HCT116 (cell line): ENCODE measurements at regions not wholly inside any gene's neighbourhood (a gene's known extent, or its start where the extent isn't known, plus 50 kb on each side); places are given as distances from the start of the nearest gene placed in this dataset.

Experiments
- ATAC-seq: fragments of 200-7000 bp; cut with Tn5 transposase; 2 replicates; pipeline ENCODE4 v1.9.1; 2020; ENCODE audit warnings: mild to moderate bottlenecking, moderate library complexity
- BruUV-seq: library from RNA; stranded (reverse); fragments of 400-500 nt; replicated peaks from 2 replicates; lab custom pipeline; 2021; lab: Mats Ljungman, UMichigan
- CTCF ChIA-PET: fragments of 300-600 bp; sonication (Branson Sonifier 250); formaldehyde crosslinking; loops from one replicate; lab custom pipeline; 2021; ENCODE audit warnings: antibody characterized with exemption; lab: Charles Lee
- POLR2A ChIA-PET: fragments of 300-600, 350-600 bp; sonication (Branson Sonifier 250); formaldehyde crosslinking; loops from one replicate; lab custom pipeline; 2021; ENCODE audit warnings: antibody characterized with exemption; lab: Charles Lee
- RAD21 ChIA-PET, 2 experiments: fragments of 300-600 bp; sonication (Branson Sonifier 250); formaldehyde crosslinking; loops; one replicate each; lab custom pipeline; 2023; ENCODE audit warnings: low total read pairs in 2 of 2; ENCODE audit not compliant: uncharacterized antibody in 2 of 2, unreplicated experiment in 2 of 2, low non-redundant PET in 1 of 2; lab: Charles Lee
- DNase-seq: peaks from one replicate; pipeline ENCODE4 v3.0.0-alpha.2; 2010; ENCODE audit warnings: low read depth, low spot score
- H2AFZ ChIP-seq: fragments of 200-600 bp; shearing (Covaris generic), sonication (generic); 2 replicates; pipeline ENCODE4 v1.6.1; 2017; ENCODE audit warnings: low read depth, mixed run types, mixed read lengths, antibody characterized with exemption, low read length; ENCODE audit not compliant: poor library complexity, severe bottlenecking
- H3K27ac ChIP-seq: 2 replicates; pipeline ENCODE4 v1.5.1; 2012; ENCODE audit warnings: low read depth, low read length
- H3K27me3 ChIP-seq: fragments of 200-600 bp; sonication (generic); 2 replicates; pipeline ENCODE4 v1.6.1; 2016; ENCODE audit warnings: mixed run types, low read length, mixed read lengths; ENCODE audit not compliant: insufficient read depth
- H3K36me3 ChIP-seq, 2 experiments: fragments of 200-500 bp in 1 of 2; fragments of 200-600 bp in 1 of 2; sonication (Bioruptor generic) in 1 of 2; sonication (generic) in 1 of 2; 2 replicates each; pipeline versions ENCODE4 v1.5.1 to v1.6.1; 2014 to 2016; ENCODE audit warnings: low read length in 2 of 2, inconsistent platforms in 1 of 2, mixed read lengths in 1 of 2, mixed run types in 1 of 2; ENCODE audit not compliant: insufficient read depth in 2 of 2, control insufficient read depth in 1 of 2
- H3K4me1 ChIP-seq, 2 experiments: fragments of 200-600 bp in 1 of 2; sonication (generic) in 1 of 2; 2 replicates each; pipeline versions ENCODE4 v1.5.1 to v1.6.1; 2012 to 2017; ENCODE audit warnings: low read length in 2 of 2, inconsistent platforms in 1 of 2, mild to moderate bottlenecking in 1 of 2, mixed read lengths in 1 of 2, mixed run types in 1 of 2, moderate library complexity in 1 of 2; ENCODE audit not compliant: insufficient read depth in 2 of 2, control insufficient read depth in 1 of 2
- H3K4me2 ChIP-seq: fragments of 200-600 bp; sonication (generic); 2 replicates; pipeline ENCODE4 v1.6.1; 2017; ENCODE audit warnings: mixed run types, low read length, mixed read lengths
- H3K4me3 ChIP-seq, 2 experiments: fragments of 200-600 bp in 1 of 2; sonication (generic) in 1 of 2; replicated peaks in 1 of 2; 2 replicates each; pipeline ENCODE4 v1.5.1; 2011 to 2016; ENCODE audit warnings: low read length in 2 of 2, control low read depth in 1 of 2, low read depth in 1 of 2, mild to moderate bottlenecking in 1 of 2, mixed read lengths in 1 of 2, mixed run types in 1 of 2
- H3K79me2 ChIP-seq: fragments of 200-600 bp; sonication (generic); 2 replicates; pipeline ENCODE4 v1.6.1; 2017; ENCODE audit warnings: mild to moderate bottlenecking, mixed run types, low read length, moderate library complexity, mixed read lengths; ENCODE audit not compliant: insufficient read depth
- H3K9ac ChIP-seq: fragments of 200-600 bp; sonication (generic); 2 replicates; pipeline ENCODE4 v1.6.1; 2016; ENCODE audit warnings: low read length, mixed read lengths
- H3K9me2 ChIP-seq: fragments of 200-600 bp; sonication (generic), shearing (Covaris generic); 2 replicates; pipeline ENCODE4 v1.6.1; 2017; ENCODE audit warnings: mixed run types, mild to moderate bottlenecking, moderate library complexity; ENCODE audit not compliant: insufficient read depth
- H3K9me3 ChIP-seq, 2 experiments: fragments of 200-500 bp in 1 of 2; fragments of 200-600 bp in 1 of 2; sonication (Bioruptor generic) in 1 of 2; sonication (generic) in 1 of 2; 2 replicates each; pipeline ENCODE4 v1.6.1; 2014 to 2017; ENCODE audit warnings: low read length in 2 of 2, mixed read lengths in 2 of 2, inconsistent platforms in 1 of 2, low read depth in 1 of 2, mild to moderate bottlenecking in 1 of 2, mixed run types in 1 of 2, moderate library complexity in 1 of 2; ENCODE audit not compliant: control insufficient read depth in 1 of 2, insufficient read depth in 1 of 2
- H4K20me1 ChIP-seq: fragments of 200-600 bp; sonication (generic), shearing (Covaris generic); 2 replicates; pipeline ENCODE4 v1.6.1; 2017; ENCODE audit warnings: mixed run types, mild to moderate bottlenecking, moderate library complexity; ENCODE audit not compliant: insufficient read depth
- ATF3 ChIP-seq: IDR thresholded peaks from 2 replicates; pipeline ENCODE4 v1.6.1; 2012
- CBX3 ChIP-seq: IDR thresholded peaks from 2 replicates; pipeline ENCODE4 v1.6.1; 2012; ENCODE audit warnings: low read depth
- ELF1 ChIP-seq: IDR thresholded peaks from 2 replicates; pipeline ENCODE4 v1.6.1; 2012; ENCODE audit warnings: low read depth, borderline replicate concordance
- EZH2 ChIP-seq: fragments of 200-600 bp; sonication (generic); IDR thresholded peaks from 2 replicates; pipeline ENCODE4 v1.6.1; 2017; ENCODE audit warnings: antibody characterized with exemption, mixed run types
- EZH2phosphoT487 ChIP-seq: fragments of 200-600 bp; IDR thresholded peaks from 2 replicates; pipeline ENCODE4 v1.6.1; 2018; ENCODE audit warnings: antibody characterized with exemption, borderline replicate concordance
- FOSL1 ChIP-seq: IDR thresholded peaks from 2 replicates; pipeline ENCODE4 v1.6.1; 2012; ENCODE audit warnings: low read depth
- JUND ChIP-seq: IDR thresholded peaks from 2 replicates; pipeline ENCODE4 v1.6.1; 2012
- MAX ChIP-seq: IDR thresholded peaks from 2 replicates; pipeline ENCODE4 v1.6.1; 2012
- POLR2A ChIP-seq: IDR thresholded peaks from 2 replicates; pipeline ENCODE4 v1.7.0; 2011; ENCODE audit warnings: borderline replicate concordance; ENCODE audit not compliant: insufficient read depth, insufficient read length; ENCODE audit errors: extremely low read depth
- POLR2AphosphoS5 ChIP-seq: IDR thresholded peaks from 2 replicates; pipeline ENCODE4 v1.6.1; 2011; ENCODE audit warnings: mild to moderate bottlenecking, low read depth, low read length, moderate library complexity
- RAD21 ChIP-seq: IDR thresholded peaks from 2 replicates; pipeline ENCODE4 v1.6.1; 2012; ENCODE audit warnings: low read depth, mild to moderate bottlenecking
- REST ChIP-seq: IDR thresholded peaks from 2 replicates; pipeline ENCODE4 v1.6.1; 2012; ENCODE audit warnings: low read depth
- TCF7L2 ChIP-seq: IDR thresholded peaks from 2 replicates; pipeline ENCODE4 v1.7.0; 2011; ENCODE audit warnings: borderline replicate concordance, inconsistent platforms; ENCODE audit not compliant: insufficient read depth, insufficient read length; ENCODE audit errors: extremely low read depth
- ZBTB33 ChIP-seq: IDR thresholded peaks from 2 replicates; pipeline ENCODE4 v1.6.1; 2011; ENCODE audit warnings: mild to moderate bottlenecking, low read length, moderate library complexity; ENCODE audit not compliant: insufficient replicate concordance; ENCODE audit errors: extremely low read depth
- ZFX ChIP-seq: fragments of 450-650 bp; IDR thresholded peaks from 2 replicates; pipeline ENCODE4 v1.6.1; 2017
- ZNF274 ChIP-seq: fragments of 200-500 bp; sonication (Bioruptor generic); IDR thresholded peaks from 2 replicates; pipeline ENCODE4 v1.6.1; 2014; ENCODE audit warnings: mild to moderate bottlenecking, low read depth, low read length, inconsistent platforms
- intact Hi-C: fragments of 100-400 bp; cut with micrococcal nuclease; formaldehyde crosslinking; loops from 2 replicates; pipeline ENCODE4 v1.10.0; 2022

GRCh38 chr5:125698420-125698819 is 724.8 kb upstream of the GRAMD2B start (continued):
- no peak for TF ChIP-seq REST
- no peak for TF ChIP-seq EZH2
- no peak for TF ChIP-seq FOSL1
- TF ChIP-seq RAD21: no peak
- no peak for TF ChIP-seq CBX3
- TF ChIP-seq POLR2A: no peak
- TF ChIP-seq EZH2phosphoT487: no peak

- ATAC-seq (no peak), DNase-seq (no peak)
- no peak overlapping the region for H3K9ac ChIP-seq
- no peak overlapping the region for H3K27ac ChIP-seq
- no peaks in the 10 kb centered on the region for H4K20me1 ChIP-seq
- RAD21 ChIA-PET: no interaction called here
- CTCF ChIA-PET: no interaction called here
- no peaks in the 10 kb centered on the region for H3K79me2 ChIP-seq
- no peaks in the 10 kb centered on the region for H3K36me3 ChIP-seq
- no peak overlapping the region for H3K4me2 ChIP-seq
- H3K4me3 ChIP-seq: no peak overlapping the region
- BruUV-seq: no TSS peak
- no peaks in the 10 kb centered on the region for H3K27me3 ChIP-seq
- no peaks in the 10 kb centered on the region for H3K9me2 ChIP-seq
- H3K9me3 ChIP-seq: no peaks in the 10 kb centered on the region
- intact Hi-C loops: no loop called here
- no peak overlapping the region for H2AFZ ChIP-seq
- H3K4me1 ChIP-seq: no peaks in the 10 kb centered on the region
- POLR2A ChIA-PET: no interaction called here
- TF ChIP-seq MAX: no peak
- TF ChIP-seq POLR2AphosphoS5: no peak
- TF ChIP-seq POLR2A: no peak
- TF ChIP-seq ZNF274: no peak
- TF ChIP-seq ATF3: no peak
- TF ChIP-seq TCF7L2: no peak
- no peak for TF ChIP-seq ZBTB33
- TF ChIP-seq ELF1: no peak
- TF ChIP-seq JUND: no peak
- TF ChIP-seq REST: no peak
- TF ChIP-seq ZFX: no peak
- no peak for TF ChIP-seq FOSL1
- TF ChIP-seq EZH2: no peak
Measured at GRCh38 chr5:125699860-125700259, 723.3 kb upstream of the GRAMD2B start.
